ENCODE measurements at regions not wholly inside any gene's neighbourhood (a gene's known extent, or its start where the extent isn't known, plus 50 kb on each side); places are given as distances from the start of the nearest gene placed in this dataset.

- Histone ChIP-seq H3K4me3 (ENCODE audit: low read length) (no peak overlapping the region), H3K9me3 (ENCODE audit: insufficient read depth, low read depth, low read length) (no peaks in the 10 kb centered on the region), H3K4me1 (ENCODE audit: insufficient read depth, low read length) (no peaks in the 10 kb centered on the region), H3K36me3 (ENCODE audit: insufficient read depth, low read length) (no peaks in the 10 kb centered on the region), H3K9ac (ENCODE audit: low read depth, low read length) (no peak overlapping the region), H3K27me3 (ENCODE audit: insufficient read depth, low read length) (no peaks in the 10 kb centered on the region), H3K27ac (ENCODE audit: low read depth, low read length) (no peak overlapping the region)
- 82% methylated on average over 21 of the region's 21 CpGs for WGBS
Observed at GRCh38 chr6:21522797-21523456, 70.6 kb upstream of the SOX4 start.

- no peak overlapping the region for H3K27ac ChIP-seq (ENCODE audit: low read depth, low read length)
- WGBS: 93% methylated on average over 3 of the region's 3 CpGs
- H3K36me3 ChIP-seq (ENCODE audit: insufficient read depth, low read length): no peaks in the 10 kb centered on the region
- no peaks in the 10 kb centered on the region for H3K4me1 ChIP-seq (ENCODE audit: insufficient read depth, low read length)
- H3K9ac ChIP-seq (ENCODE audit: low read depth, low read length): no peak overlapping the region
- no peak overlapping the region for H3K4me3 ChIP-seq (ENCODE audit: low read length)
- H3K9me3 ChIP-seq (ENCODE audit: insufficient read depth, low read depth, low read length): no peaks in the 10 kb centered on the region
- no peaks in the 10 kb centered on the region for H3K27me3 ChIP-seq (ENCODE audit: insufficient read depth, low read length)
Observed at GRCh38 chr6:21523652-21524051, 69.9 kb upstream of the SOX4 start.

GRCh38 chr6:21524201-21524600 is 69.3 kb upstream of the SOX4 start:
- Histone ChIP-seq H3K9ac (ENCODE audit: low read depth, low read length) (no peak overlapping the region), H3K27ac (ENCODE audit: low read depth, low read length) (no peak overlapping the region), H3K4me3 (ENCODE audit: low read length) (no peak overlapping the region), H3K9me3 (ENCODE audit: insufficient read depth, low read depth, low read length) (no peaks in the 10 kb centered on the region), H3K4me1 (ENCODE audit: insufficient read depth, low read length) (no peaks in the 10 kb centered on the region), H3K36me3 (ENCODE audit: insufficient read depth, low read length) (no peaks in the 10 kb centered on the region), H3K27me3 (ENCODE audit: insufficient read depth, low read length) (no peaks in the 10 kb centered on the region)
- 92% methylated on average over 3 of the region's 4 CpGs for WGBS

- Histone ChIP-seq H3K4me3 (ENCODE audit: low read length) (no peak overlapping the region), H3K9ac (ENCODE audit: low read depth, low read length) (no peak overlapping the region), H3K27ac (ENCODE audit: low read depth, low read length) (no peak overlapping the region), H3K4me1 (ENCODE audit: insufficient read depth, low read length) (no peaks in the 10 kb centered on the region), H3K9me3 (ENCODE audit: insufficient read depth, low read depth, low read length) (no peaks in the 10 kb centered on the region), H3K36me3 (ENCODE audit: insufficient read depth, low read length) (no peaks in the 10 kb centered on the region), H3K27me3 (ENCODE audit: insufficient read depth, low read length) (no peaks in the 10 kb centered on the region)
- WGBS: 89% methylated on average over 1 of the region's 1 CpG
Observed at GRCh38 chr6:21526974-21527373, 66.6 kb upstream of the SOX4 start.

GRCh38 chr6:21527731-21528130 is 65.8 kb upstream of the SOX4 start:
- Histone ChIP-seq H3K27me3 (ENCODE audit: insufficient read depth, low read length) (no peaks in the 10 kb centered on the region), H3K4me1 (ENCODE audit: insufficient read depth, low read length) (no peaks in the 10 kb centered on the region), H3K36me3 (ENCODE audit: insufficient read depth, low read length) (no peaks in the 10 kb centered on the region), H3K27ac (ENCODE audit: low read depth, low read length) (no peak overlapping the region), H3K9me3 (ENCODE audit: insufficient read depth, low read depth, low read length) (no peaks in the 10 kb centered on the region), H3K4me3 (ENCODE audit: low read length) (no peak overlapping the region), H3K9ac (ENCODE audit: low read depth, low read length) (no peak overlapping the region)

- no peaks in the 10 kb centered on the region for H3K4me1 ChIP-seq (ENCODE audit: insufficient read depth, low read length)
- H3K9me3 ChIP-seq (ENCODE audit: insufficient read depth, low read depth, low read length): no peaks in the 10 kb centered on the region
- H3K9ac ChIP-seq (ENCODE audit: low read depth, low read length): no peak overlapping the region
- H3K36me3 ChIP-seq (ENCODE audit: insufficient read depth, low read length): no peaks in the 10 kb centered on the region
- no peak overlapping the region for H3K4me3 ChIP-seq (ENCODE audit: low read length)
- no peak overlapping the region for H3K27ac ChIP-seq (ENCODE audit: low read depth, low read length)
- WGBS: 86% methylated on average over 5 of the region's 5 CpGs
- H3K27me3 ChIP-seq (ENCODE audit: insufficient read depth, low read length): no peaks in the 10 kb centered on the region
Observed at GRCh38 chr6:21529431-21529830, 64.1 kb upstream of the SOX4 start.

GRCh38 chr6:21531393-21531792 is 62.2 kb upstream of the SOX4 start:
- Histone ChIP-seq H3K36me3 (ENCODE audit: insufficient read depth, low read length) (no peaks in the 10 kb centered on the region), H3K9ac (ENCODE audit: low read depth, low read length) (no peak overlapping the region), H3K9me3 (ENCODE audit: insufficient read depth, low read depth, low read length) (no peaks in the 10 kb centered on the region), H3K27ac (ENCODE audit: low read depth, low read length) (no peak overlapping the region), H3K27me3 (ENCODE audit: insufficient read depth, low read length) (no peaks in the 10 kb centered on the region), H3K4me3 (ENCODE audit: low read length) (no peak overlapping the region), H3K4me1 (ENCODE audit: insufficient read depth, low read length) (no peaks in the 10 kb centered on the region)
- WGBS: 91% methylated on average over 3 of the region's 3 CpGs

- Histone ChIP-seq H3K27ac (ENCODE audit: low read depth, low read length) (no peak overlapping the region), H3K27me3 (ENCODE audit: insufficient read depth, low read length) (no peaks in the 10 kb centered on the region), H3K9ac (ENCODE audit: low read depth, low read length) (no peak overlapping the region), H3K9me3 (ENCODE audit: insufficient read depth, low read depth, low read length) (no peaks in the 10 kb centered on the region), H3K4me1 (ENCODE audit: insufficient read depth, low read length) (no peaks in the 10 kb centered on the region), H3K36me3 (ENCODE audit: insufficient read depth, low read length) (no peaks in the 10 kb centered on the region), H3K4me3 (ENCODE audit: low read length) (no peak overlapping the region)
- WGBS: 80% methylated on average over 1 of the region's 1 CpG
Observed at GRCh38 chr6:21533678-21534077, 59.9 kb upstream of the SOX4 start.

GRCh38 chr6:21536280-21536766 is 57.2 kb upstream of the SOX4 start:
- H3K4me3 ChIP-seq (ENCODE audit: low read length): no peak overlapping the region
- no peaks in the 10 kb centered on the region for H3K36me3 ChIP-seq (ENCODE audit: insufficient read depth, low read length)
- no peak overlapping the region for H3K9ac ChIP-seq (ENCODE audit: low read depth, low read length)
- H3K27ac ChIP-seq (ENCODE audit: low read depth, low read length): no peak overlapping the region
- 97% methylated on average over 5 of the region's 5 CpGs for WGBS
- H3K9me3 ChIP-seq (ENCODE audit: insufficient read depth, low read depth, low read length): no peaks in the 10 kb centered on the region
- peaks cover 7% of the 10 kb centered on the region; the same call in 1 of the 2 replicates for H3K4me1 ChIP-seq (ENCODE audit: insufficient read depth, low read length)
- H3K27me3 ChIP-seq (ENCODE audit: insufficient read depth, low read length): no peaks in the 10 kb centered on the region

GRCh38 chr6:21537637-21538036 is 55.9 kb upstream of the SOX4 start:
- Histone ChIP-seq H3K9ac (ENCODE audit: low read depth, low read length) (no peak overlapping the region), H3K27ac (ENCODE audit: low read depth, low read length) (no peak overlapping the region), H3K4me1 (ENCODE audit: insufficient read depth, low read length) (peaks cover 7% of the 10 kb centered on the region; the same call in 1 of the 2 replicates), H3K9me3 (ENCODE audit: insufficient read depth, low read depth, low read length) (no peaks in the 10 kb centered on the region), H3K27me3 (ENCODE audit: insufficient read depth, low read length) (no peaks in the 10 kb centered on the region), H3K4me3 (ENCODE audit: low read length) (no peak overlapping the region), H3K36me3 (ENCODE audit: insufficient read depth, low read length) (no peaks in the 10 kb centered on the region)
- WGBS: 95% methylated on average over 2 of the region's 2 CpGs

GRCh38 chr6:21538186-21538798 is 55.3 kb upstream of the SOX4 start:
- 88% methylated on average over 5 of the region's 5 CpGs for WGBS
- Histone ChIP-seq H3K9ac (ENCODE audit: low read depth, low read length) (no peak overlapping the region), H3K9me3 (ENCODE audit: insufficient read depth, low read depth, low read length) (no peaks in the 10 kb centered on the region), H3K27ac (ENCODE audit: low read depth, low read length) (no peak overlapping the region), H3K27me3 (ENCODE audit: insufficient read depth, low read length) (no peaks in the 10 kb centered on the region), H3K4me1 (ENCODE audit: insufficient read depth, low read length) (peaks cover 7% of the 10 kb centered on the region; the same call in 1 of the 2 replicates), H3K4me3 (ENCODE audit: low read length) (no peak overlapping the region), H3K36me3 (ENCODE audit: insufficient read depth, low read length) (no peaks in the 10 kb centered on the region)

Measured in HUES64 (cell line).